B cell (primary cell): ENCODE measurements at regions not wholly inside any gene's neighbourhood (a gene's known extent, or its start where the extent isn't known, plus 50 kb on each side); places are given as distances from the start of the nearest gene placed in this dataset.

Experiments used
- CTCF ChIP-seq: fragments of 200-600 bp; IDR thresholded peaks from one replicate; pipeline ENCODE4 v1.8.0; 2022; ENCODE audit warnings: antibody characterized with exemption, mild to moderate bottlenecking
- EZH2 ChIP-seq: IDR thresholded peaks from 2 replicates; pipeline ENCODE4 v1.6.1; 2012; ENCODE audit warnings: borderline replicate concordance, low read depth, mild to moderate bottlenecking, moderate library complexity, low read length; ENCODE audit not compliant: insufficient read depth, poor library complexity, severe bottlenecking

- TF ChIP-seq EZH2 (no peak), CTCF (no peak)
These were observed 371.8 kb downstream of the BCL11B start for GRCh38 chr14:98900236-98900635.
